Left ventricle myocardium inferior (tissue), 1 donor: ENCODE measurements at regions not wholly inside any gene's neighbourhood (a gene's known extent, or its start where the extent isn't known, plus 50 kb on each side); places are given as distances from the start of the nearest gene placed in this dataset.

ENCODE experiments used
- DNase-seq: peaks from one replicate; pipeline ENCODE4 v3.0.0-alpha.2; 2020
- H3K27ac ChIP-seq: fragments of 200-600 bp; replicated peaks from 2 replicates; pipeline ENCODE4 v1.8.0; 2021
- H3K27me3 ChIP-seq: fragments of 200-600 bp; 2 replicates; pipeline ENCODE4 v1.8.0; 2021; ENCODE audit warnings: low read depth
- H3K36me3 ChIP-seq: fragments of 200-600 bp; 2 replicates; pipeline ENCODE4 v1.8.0; 2021
- H3K4me1 ChIP-seq: fragments of 200-600 bp; 2 replicates; pipeline ENCODE4 v1.8.0; 2021
- H3K4me3 ChIP-seq: fragments of 200-600 bp; 2 replicates; pipeline ENCODE4 v1.8.0; 2021; ENCODE audit warnings: mild to moderate bottlenecking, moderate library complexity
- H3K9me3 ChIP-seq: fragments of 200-600 bp; replicated peaks from 2 replicates; pipeline ENCODE4 v1.8.0; 2021
- CTCF ChIP-seq: fragments of 200-600 bp; IDR thresholded peaks from 2 replicates; pipeline ENCODE4 v1.8.0; 2021; ENCODE audit warnings: antibody characterized with exemption, mild to moderate bottlenecking, borderline replicate concordance
- intact Hi-C: fragments of 100-400 bp; cut with micrococcal nuclease; formaldehyde crosslinking; loops from one replicate; pipeline ENCODE4 v1.11.0; 2022
- donor health status: DM: no; HTN: yes; CAD: no; lungs with severe emphysema.

GRCh38 chr10:61296161-61296560 lies 157.0 kb downstream of the TMEM26 start:
- H3K4me1 ChIP-seq: no peaks in the 10 kb centered on the region
- no peak overlapping the region for H3K4me3 ChIP-seq
- no peak for DNase-seq
- peaks cover 3% of the 10 kb centered on the region for H3K27me3 ChIP-seq
- TF ChIP-seq CTCF: no peak
- H3K27ac ChIP-seq: no peak overlapping the region
- H3K36me3 ChIP-seq: no peaks in the 10 kb centered on the region
- intact Hi-C loops: no loop called here
- peaks cover 20% of the 10 kb centered on the region for H3K9me3 ChIP-seq

DNA sequence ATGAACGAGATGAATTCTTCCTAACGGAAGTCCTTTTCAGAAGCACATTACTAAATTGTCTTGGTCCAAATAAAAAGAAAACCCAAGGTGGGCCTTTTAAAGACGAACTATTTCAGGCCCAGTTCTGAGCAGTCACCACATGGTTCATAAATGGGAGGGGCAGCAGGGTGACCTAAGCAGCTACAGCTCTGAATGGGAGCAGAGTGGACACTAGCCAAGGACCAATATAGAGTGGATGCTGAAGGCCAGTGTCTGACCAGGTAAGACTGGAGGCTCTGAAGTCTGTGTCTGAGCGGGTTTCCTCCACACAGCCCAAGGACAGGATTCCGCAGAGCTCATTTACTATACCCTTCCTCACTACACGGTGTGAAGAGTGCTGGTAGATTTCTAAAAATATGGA lies 159.1 kb downstream of the TMEM26 start:
- intact Hi-C loops: no loop called here
- H3K4me3 ChIP-seq: no peak overlapping the region
- no peaks in the 10 kb centered on the region for H3K36me3 ChIP-seq
- peaks cover 4% of the 10 kb centered on the region for H3K27me3 ChIP-seq
- peaks cover 17% of the 10 kb centered on the region for H3K9me3 ChIP-seq
- no peak for TF ChIP-seq CTCF
- H3K4me1 ChIP-seq: no peaks in the 10 kb centered on the region
- H3K27ac ChIP-seq: no peak overlapping the region
- DNase-seq: no peak

- H3K36me3 ChIP-seq: no peaks in the 10 kb centered on the region
- no peaks in the 10 kb centered on the region for H3K4me1 ChIP-seq
- H3K27me3 ChIP-seq: peaks cover 4% of the 10 kb centered on the region
- TF ChIP-seq CTCF: no peak
- H3K4me3 ChIP-seq: no peak overlapping the region
- no peak for DNase-seq
- H3K9me3 ChIP-seq: no peaks in the 10 kb centered on the region
- intact Hi-C loops: loop anchor here (5.0 to 10.0 kb wide), 3 partner anchors 145 to 478 kb away; no protein-coding TSS in a partner anchor
- no peak overlapping the region for H3K27ac ChIP-seq
Observed at GRCh38 chr10:61289813-61290212, 163.4 kb downstream of the TMEM26 start.

DNA sequence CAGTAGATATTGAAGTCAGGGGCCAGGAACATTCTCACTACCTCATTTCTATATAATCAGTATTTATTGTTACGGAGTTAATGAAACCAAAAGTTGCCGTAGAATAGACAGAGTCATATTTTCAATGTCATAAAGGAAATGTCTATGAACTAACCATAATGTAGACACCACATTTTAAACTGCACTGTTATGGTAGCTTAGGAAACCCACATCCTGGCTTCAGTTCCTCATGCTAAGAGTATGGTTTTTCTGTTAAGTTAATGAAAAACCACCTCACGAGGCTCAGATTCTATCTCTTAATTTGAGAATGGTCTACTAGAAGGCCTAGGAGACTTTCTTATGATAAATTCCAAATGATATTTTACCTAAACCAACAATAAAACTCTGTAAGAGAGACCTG lies 166.5 kb downstream of the TMEM26 start:
- no peak overlapping the region for H3K4me3 ChIP-seq
- intact Hi-C loops: loop anchor here (5.0 to 10.0 kb wide), 3 partner anchors 142 to 474 kb away; no protein-coding TSS in a partner anchor
- no peak for TF ChIP-seq CTCF
- DNase-seq: no peak
- no peak overlapping the region for H3K27ac ChIP-seq
- no peaks in the 10 kb centered on the region for H3K36me3 ChIP-seq
- H3K9me3 ChIP-seq: no peaks in the 10 kb centered on the region
- H3K27me3 ChIP-seq: peaks cover 4% of the 10 kb centered on the region
- no peaks in the 10 kb centered on the region for H3K4me1 ChIP-seq

GRCh38 chr10:61285749-61286148 lies 167.4 kb downstream of the TMEM26 start:
- no peaks in the 10 kb centered on the region for H3K4me1 ChIP-seq
- no peak for TF ChIP-seq CTCF
- no peak overlapping the region for H3K27ac ChIP-seq
- intact Hi-C loops: loop anchor here (5.0 to 10.0 kb wide), 3 partner anchors 141 to 473 kb away; no protein-coding TSS in a partner anchor
- no peaks in the 10 kb centered on the region for H3K9me3 ChIP-seq
- no peak for DNase-seq
- no peaks in the 10 kb centered on the region for H3K27me3 ChIP-seq
- no peaks in the 10 kb centered on the region for H3K36me3 ChIP-seq
- H3K4me3 ChIP-seq: no peak overlapping the region
